T-cell (primary cell): ENCODE measurements at regions not wholly inside any gene's neighbourhood (a gene's known extent, or its start where the extent isn't known, plus 50 kb on each side); places are given as distances from the start of the nearest gene placed in this dataset.

ENCODE experiments used
- ATAC-seq, 4 experiments: fragments of 200-7000 bp in 3 of 4; fragments of 150-1000 bp in 1 of 4; cut with Tn5 transposase; replicated peaks in 1 of 4; 1 replicate in 3 of 4; 2 replicates in 1 of 4; pipeline ENCODE4 v1.10.0; 2021; ENCODE audit warnings: moderate library complexity in 3 of 4, mild to moderate bottlenecking in 2 of 4, moderate number of reproducible peaks in 1 of 4
- CTCF ChIA-PET, 2 donors: fragments of 300-600 bp; sonication (Branson Sonifier 250); formaldehyde crosslinking; loops; one replicate each; lab custom pipeline; 2022; ENCODE audit warnings: antibody characterized with exemption in 2 of 2; lab: Charles Lee
- POLR2A ChIA-PET, 2 donors: fragments of 300-600 bp; sonication (Branson Sonifier 250); formaldehyde crosslinking; loops; one replicate each; lab custom pipeline; 2022; ENCODE audit warnings: antibody characterized with exemption in 2 of 2; lab: Charles Lee
- DNase-seq, 35 experiments: peaks; one replicate each; pipeline versions ENCODE4 v3.0.0 to v3.0.0-alpha.2; 2013 to 2023
- H3K27ac ChIP-seq: one replicate; pipeline ENCODE4 v1.5.1; 2013; ENCODE audit warnings: low read length
- H3K27me3 ChIP-seq, 2 experiments: replicated peaks in 1 of 2; 1 replicate in 1 of 2; 2 replicates in 1 of 2; pipeline versions ENCODE4 v1.6.1 to v1.7.0; 2013; ENCODE audit warnings: low read length in 1 of 2, mixed read lengths in 1 of 2; ENCODE audit not compliant: control insufficient read depth in 2 of 2, insufficient read depth in 2 of 2; ENCODE audit errors: extremely low read depth in 1 of 2
- H3K36me3 ChIP-seq, 2 donors: 1 replicate in 1 of 2; 2 replicates in 1 of 2; pipeline versions ENCODE4 v1.6.1 to v1.7.0; 2013; ENCODE audit warnings: low read length in 1 of 2; ENCODE audit not compliant: control insufficient read depth in 2 of 2, insufficient read depth in 1 of 2; ENCODE audit errors: extremely low read depth in 1 of 2
- H3K4me1 ChIP-seq, 2 experiments: 1 replicate in 1 of 2; 2 replicates in 1 of 2; pipeline versions ENCODE4 v1.6.1 to v1.7.0; 2013; ENCODE audit warnings: low read length in 2 of 2, mixed read lengths in 1 of 2; ENCODE audit not compliant: insufficient read depth in 2 of 2, control insufficient read depth in 1 of 2; ENCODE audit errors: extremely low read depth in 1 of 2
- H3K4me3 ChIP-seq, 2 donors: 1 replicate in 1 of 2; 2 replicates in 1 of 2; pipeline versions ENCODE4 v1.5.1 to v1.7.0; 2013; ENCODE audit warnings: mild to moderate bottlenecking in 2 of 2, low read length in 1 of 2, moderate library complexity in 1 of 2; ENCODE audit not compliant: control insufficient read depth in 1 of 2; ENCODE audit errors: extremely low read depth in 1 of 2
- H3K9me3 ChIP-seq: 2 replicates; pipeline ENCODE4 v1.7.0; 2013
- H3K27ac Mint-ChIP-seq, 2 donors: one replicate each; pipeline ENCODE4 v1.8.0; 2020 to 2021; ENCODE audit warnings: mild to moderate bottlenecking in 2 of 2, mixed read lengths in 2 of 2
- H3K27me3 Mint-ChIP-seq, 2 donors: one replicate each; pipeline ENCODE4 v1.8.0; 2021 to 2022; ENCODE audit warnings: mixed read lengths in 2 of 2
- H3K36me3 Mint-ChIP-seq: one replicate; pipeline ENCODE4 v1.8.0; 2021; ENCODE audit warnings: mixed read lengths
- H3K4me1 Mint-ChIP-seq, 3 donors: one replicate each; pipeline ENCODE4 v1.8.0; 2020 to 2022; ENCODE audit warnings: mixed read lengths in 3 of 3, mild to moderate bottlenecking in 1 of 3
- H3K4me3 Mint-ChIP-seq, 3 donors: one replicate each; pipeline ENCODE4 v1.8.0; 2020 to 2022; ENCODE audit warnings: mild to moderate bottlenecking in 3 of 3, mixed read lengths in 3 of 3, moderate library complexity in 3 of 3
- H3K9me3 Mint-ChIP-seq, 3 donors: one replicate each; pipeline ENCODE4 v1.8.0; 2020 to 2022; ENCODE audit warnings: mixed read lengths in 3 of 3
- WGBS: methylation state at CpG from one replicate; pipeline ENCODE4 v1.1.5; 2013; ENCODE audit warnings: missing lambda C conversion rate; ENCODE audit not compliant: insufficient coverage; 5-methylcytosine and 5-hydroxymethylcytosine counted together

DNA sequence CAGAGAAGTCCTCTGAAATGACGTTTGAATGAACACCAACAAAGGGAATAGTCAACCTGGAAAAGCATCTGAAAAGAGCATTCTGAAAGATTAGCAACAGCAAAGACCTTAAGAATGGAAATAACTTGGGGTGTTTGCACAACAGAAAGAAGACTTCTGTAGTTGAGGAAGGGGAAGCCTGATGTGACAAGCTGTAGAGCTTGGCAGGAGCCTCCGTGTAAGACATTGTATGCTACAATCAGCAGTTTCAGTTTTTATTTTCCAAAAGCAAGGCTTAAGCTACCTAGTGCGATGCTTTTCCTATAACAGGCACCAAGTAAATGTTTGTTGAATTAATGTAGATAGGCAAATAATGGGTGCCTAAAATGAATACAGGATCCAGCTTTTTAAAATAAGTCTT lies 484.0 kb downstream of the SPRY1 start:
- Mint-ChIP-seq H3K27me3 (peaks cover 0 to 3% of the 10 kb centered on the region in 2 donors), H3K36me3 (no peaks in the 10 kb centered on the region), H3K4me3 (no peak overlapping the region), H3K9me3 (peaks cover 3 to 8% (median 3%) of the 10 kb centered on the region in 3 donors), H3K4me1 (no peaks in the 10 kb centered on the region), H3K27ac (no peak overlapping the region)
- ChIA-PET CTCF (interaction anchor here in 1 of 2 donors (0.6 kb wide), 1 partner anchor 10 kb away, joined by 3 read pairs; no protein-coding TSS in a partner anchor), POLR2A (interaction anchor here (0.6 to 0.7 kb wide), 2 partner anchors 8 to 12 kb away, joined by 4 to 9 read pairs; no protein-coding TSS in a partner anchor)
- Histone ChIP-seq H3K27me3 (no peaks in the 10 kb centered on the region), H3K4me3 (no peak overlapping the region), H3K27ac (no peak overlapping the region), H3K36me3 (no peaks in the 10 kb centered on the region), H3K9me3 (no peaks in the 10 kb centered on the region), H3K4me1 (no peaks in the 10 kb centered on the region)
- ATAC-seq, result no peak
- no peak for DNase-seq
- 17% methylated on average over 1 of the region's 3 CpGs for WGBS

DNA sequence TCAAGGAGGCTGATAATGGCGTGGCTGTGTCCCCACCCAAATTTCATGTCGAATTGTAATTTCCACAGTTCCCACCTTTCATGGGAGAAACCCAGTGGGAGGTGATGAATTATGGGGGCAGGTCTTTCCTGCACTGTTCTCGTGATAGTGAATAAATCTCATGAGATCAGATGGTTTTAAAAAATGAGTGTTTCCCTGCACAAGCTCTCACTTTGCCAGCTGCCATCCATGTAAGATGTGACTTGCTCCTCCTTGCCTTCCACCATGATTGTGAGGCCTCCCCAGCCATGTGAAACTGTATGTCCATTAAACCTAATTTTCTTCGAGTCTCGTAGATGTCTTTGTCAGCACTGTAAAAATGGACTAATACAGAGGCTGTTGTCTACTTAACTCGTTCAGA lies 488.3 kb downstream of the SPRY1 start:
- no CpG with 5 or more reads among the region's 6 CpGs for WGBS
- H3K4me1 Mint-ChIP-seq, result no peaks in the 10 kb centered on the region
- Histone ChIP-seq H3K36me3 (no peaks in the 10 kb centered on the region), H3K4me3 (no peak overlapping the region), H3K9me3 (no peaks in the 10 kb centered on the region), H3K27me3 (no peaks in the 10 kb centered on the region), H3K4me1 (no peaks in the 10 kb centered on the region), H3K27ac (no peak overlapping the region)
- H3K36me3 Mint-ChIP-seq, result no peaks in the 10 kb centered on the region
- DNase-seq (no peak), ATAC-seq (no peak)
- no peak overlapping the region for H3K4me3 Mint-ChIP-seq
- peaks cover 3 to 8% (median 3%) of the 10 kb centered on the region in 3 donors for H3K9me3 Mint-ChIP-seq
- ChIA-PET POLR2A (no interaction called here), CTCF (interaction anchor here in 1 of 2 donors (0.7 kb wide), 1 partner anchor 22 kb away, joined by 3 read pairs; no protein-coding TSS in a partner anchor)
- no peak overlapping the region for H3K27ac Mint-ChIP-seq
- H3K27me3 Mint-ChIP-seq, result peaks cover 0 to 3% of the 10 kb centered on the region in 2 donors

DNA sequence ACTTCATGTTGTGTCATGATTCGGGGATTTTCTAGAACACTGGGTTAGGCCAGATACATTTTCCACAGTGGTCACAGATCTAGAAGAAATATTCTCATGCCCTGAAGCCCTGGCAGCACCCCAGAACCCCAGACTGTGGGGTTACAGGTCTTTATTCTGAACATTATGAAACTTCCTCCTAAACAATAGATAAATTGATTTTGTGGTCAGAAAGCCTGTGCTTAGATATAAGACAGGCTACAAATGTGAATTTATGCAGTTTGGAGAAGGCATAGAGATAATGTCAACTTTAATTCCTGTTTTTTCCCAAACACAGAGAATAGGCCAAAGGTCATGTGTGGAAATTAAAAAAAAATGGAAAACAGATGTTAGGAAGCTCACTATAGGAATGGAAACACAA lies 492.9 kb downstream of the SPRY1 start:
- Mint-ChIP-seq H3K36me3 (no peaks in the 10 kb centered on the region), H3K9me3 (peaks cover 3 to 6% (median 3%) of the 10 kb centered on the region in 3 donors), H3K4me1 (no peaks in the 10 kb centered on the region), H3K27me3 (no peaks in the 10 kb centered on the region), H3K27ac (no peak overlapping the region), H3K4me3 (no peak overlapping the region)
- no peaks in the 10 kb centered on the region for H3K36me3 ChIP-seq
- ChIA-PET POLR2A (no interaction called here), CTCF (no interaction called here)
- H3K27ac ChIP-seq, result no peak overlapping the region
- no peak overlapping the region for H3K4me3 ChIP-seq
- H3K9me3 ChIP-seq, result no peaks in the 10 kb centered on the region
- no peaks in the 10 kb centered on the region for H3K27me3 ChIP-seq
- no CpG with 5 or more reads among the region's 1 CpG for WGBS
- no peak for DNase-seq
- ATAC-seq, result no peak
- H3K4me1 ChIP-seq, result no peaks in the 10 kb centered on the region

DNA sequence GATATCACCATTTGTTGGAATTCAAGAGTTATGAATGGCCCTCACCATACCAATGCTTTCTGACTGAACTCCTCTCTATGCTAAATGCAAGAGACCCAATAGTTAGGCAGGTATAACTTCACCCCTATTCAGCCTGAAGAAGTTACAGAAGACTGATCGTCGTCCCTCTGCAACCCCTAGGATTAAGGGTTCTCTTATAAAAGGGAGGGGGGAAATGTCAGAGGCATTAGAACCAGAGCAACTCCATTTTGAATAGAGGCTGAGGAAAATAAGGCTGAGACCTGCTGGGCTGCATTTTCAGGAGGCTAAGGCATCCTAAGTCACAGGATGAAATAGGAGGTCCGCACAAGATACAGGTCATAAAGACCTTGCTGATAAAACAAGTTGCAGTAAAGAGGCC lies 494.3 kb downstream of the SPRY1 start:
- DNase-seq (no peak), ATAC-seq (no peak)
- Mint-ChIP-seq H3K36me3 (no peaks in the 10 kb centered on the region), H3K4me3 (no peak overlapping the region), H3K9me3 (no peaks in the 10 kb centered on the region), H3K4me1 (no peaks in the 10 kb centered on the region), H3K27me3 (no peaks in the 10 kb centered on the region), H3K27ac (no peak overlapping the region)
- Histone ChIP-seq H3K4me1 (no peaks in the 10 kb centered on the region), H3K9me3 (no peaks in the 10 kb centered on the region), H3K4me3 (no peak overlapping the region), H3K27ac (no peak overlapping the region), H3K27me3 (no peaks in the 10 kb centered on the region), H3K36me3 (no peaks in the 10 kb centered on the region)
- ChIA-PET POLR2A (no interaction called here), CTCF (interaction anchor here in 1 of 2 donors (0.7 kb wide), 1 partner anchor 10 kb away, joined by 3 read pairs; no protein-coding TSS in a partner anchor)
- no CpG with 5 or more reads among the region's 3 CpGs for WGBS

DNA sequence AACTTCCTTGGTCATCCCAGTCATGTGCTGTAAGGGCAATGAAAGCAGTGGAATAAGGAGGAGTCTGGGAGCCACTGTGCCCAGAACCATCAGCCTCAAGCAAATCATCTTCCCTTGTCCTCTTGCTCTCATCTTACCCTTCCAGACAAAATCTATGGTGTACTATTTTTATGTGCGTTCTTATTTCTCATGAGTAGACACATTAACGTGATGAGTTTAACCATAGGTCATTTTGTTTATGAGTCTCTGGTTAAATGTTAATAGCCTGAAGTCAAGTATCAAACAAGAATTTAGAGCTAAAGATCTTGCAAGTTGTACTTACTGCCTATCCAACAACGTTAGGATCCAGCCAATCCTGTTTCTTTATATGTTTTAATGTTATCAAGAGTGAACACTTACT lies 495.3 kb downstream of the SPRY1 start:
- no peak for DNase-seq
- no peak overlapping the region for H3K4me3 ChIP-seq
- H3K27me3 ChIP-seq, result no peaks in the 10 kb centered on the region
- ATAC-seq, result no peak
- Mint-ChIP-seq H3K27me3 (no peaks in the 10 kb centered on the region), H3K4me1 (no peaks in the 10 kb centered on the region), H3K9me3 (no peaks in the 10 kb centered on the region), H3K27ac (no peak overlapping the region), H3K36me3 (no peaks in the 10 kb centered on the region), H3K4me3 (no peak overlapping the region)
- ChIA-PET CTCF (no interaction called here), POLR2A (no interaction called here)
- no peaks in the 10 kb centered on the region for H3K4me1 ChIP-seq
- H3K36me3 ChIP-seq, result no peaks in the 10 kb centered on the region
- H3K9me3 ChIP-seq, result no peaks in the 10 kb centered on the region
- no CpG with 5 or more reads among the region's 3 CpGs for WGBS
- no peak overlapping the region for H3K27ac ChIP-seq

DNA sequence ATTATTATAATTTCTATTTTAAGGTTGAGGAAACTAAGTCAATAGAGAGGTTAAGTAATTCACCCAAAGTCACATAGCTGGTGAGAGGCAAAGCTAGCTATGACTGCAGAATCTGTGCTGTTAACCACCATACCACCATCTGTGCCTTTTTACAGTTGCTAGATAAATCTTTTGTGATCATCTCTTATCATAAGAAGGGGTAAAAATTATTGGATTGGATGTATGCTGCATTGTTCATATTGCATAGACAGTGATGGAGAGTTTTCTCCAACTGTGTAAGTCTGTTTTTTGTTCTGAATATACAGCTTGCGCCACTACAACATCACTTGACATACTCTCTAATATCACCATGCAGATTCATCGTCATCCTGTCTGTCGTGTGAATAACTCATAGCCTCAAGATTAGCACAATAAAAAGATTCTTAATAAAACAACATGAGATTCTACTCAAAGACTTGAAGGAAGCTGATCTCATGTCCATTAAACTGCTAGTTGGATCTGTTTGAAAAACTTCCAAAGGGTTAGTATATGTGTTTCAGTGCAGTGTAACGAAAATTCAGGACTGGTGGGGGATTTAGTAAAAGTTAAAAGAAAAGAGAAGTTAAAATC lies 495.9 kb downstream of the SPRY1 start:
- H3K4me3 Mint-ChIP-seq, result no peak overlapping the region
- Histone ChIP-seq H3K4me1 (no peaks in the 10 kb centered on the region), H3K36me3 (no peaks in the 10 kb centered on the region), H3K4me3 (no peak overlapping the region), H3K27me3 (no peaks in the 10 kb centered on the region), H3K27ac (no peak overlapping the region), H3K9me3 (no peaks in the 10 kb centered on the region)
- no peaks in the 10 kb centered on the region for H3K4me1 Mint-ChIP-seq
- no CpG with 5 or more reads among the region's 4 CpGs for WGBS
- DNase-seq (no peak), ATAC-seq (no peak)
- H3K36me3 Mint-ChIP-seq, result no peaks in the 10 kb centered on the region
- H3K27ac Mint-ChIP-seq, result no peak overlapping the region
- no peaks in the 10 kb centered on the region for H3K27me3 Mint-ChIP-seq
- ChIA-PET CTCF (no interaction called here), POLR2A (no interaction called here)
- H3K9me3 Mint-ChIP-seq, result no peaks in the 10 kb centered on the region
